ENCODE measurements at regions not wholly inside any gene's neighbourhood (a gene's known extent, or its start where the extent isn't known, plus 50 kb on each side); places are given as distances from the start of the nearest gene placed in this dataset.

DNA sequence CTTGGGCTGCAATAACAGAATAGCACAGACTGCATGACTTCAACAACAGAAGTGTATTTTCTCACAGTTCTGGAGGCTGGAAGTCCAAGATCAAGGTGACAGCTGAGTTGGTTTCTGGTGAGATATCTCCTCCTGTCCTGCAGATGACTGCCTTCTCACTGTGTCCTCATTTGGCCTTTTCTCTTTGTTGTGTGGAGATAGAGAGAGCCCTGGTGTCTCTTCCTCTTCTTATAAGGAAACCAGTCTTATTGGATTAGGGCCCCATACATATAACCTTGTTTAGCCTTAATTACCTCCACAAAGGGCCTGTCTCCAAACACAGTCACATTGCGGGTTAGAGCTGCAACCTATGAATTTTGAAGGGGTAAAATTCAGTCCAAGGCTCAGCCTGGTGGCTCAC, 57.0 kb upstream of the BMP6 start:
- TF ChIP-seq, protein P1, sequence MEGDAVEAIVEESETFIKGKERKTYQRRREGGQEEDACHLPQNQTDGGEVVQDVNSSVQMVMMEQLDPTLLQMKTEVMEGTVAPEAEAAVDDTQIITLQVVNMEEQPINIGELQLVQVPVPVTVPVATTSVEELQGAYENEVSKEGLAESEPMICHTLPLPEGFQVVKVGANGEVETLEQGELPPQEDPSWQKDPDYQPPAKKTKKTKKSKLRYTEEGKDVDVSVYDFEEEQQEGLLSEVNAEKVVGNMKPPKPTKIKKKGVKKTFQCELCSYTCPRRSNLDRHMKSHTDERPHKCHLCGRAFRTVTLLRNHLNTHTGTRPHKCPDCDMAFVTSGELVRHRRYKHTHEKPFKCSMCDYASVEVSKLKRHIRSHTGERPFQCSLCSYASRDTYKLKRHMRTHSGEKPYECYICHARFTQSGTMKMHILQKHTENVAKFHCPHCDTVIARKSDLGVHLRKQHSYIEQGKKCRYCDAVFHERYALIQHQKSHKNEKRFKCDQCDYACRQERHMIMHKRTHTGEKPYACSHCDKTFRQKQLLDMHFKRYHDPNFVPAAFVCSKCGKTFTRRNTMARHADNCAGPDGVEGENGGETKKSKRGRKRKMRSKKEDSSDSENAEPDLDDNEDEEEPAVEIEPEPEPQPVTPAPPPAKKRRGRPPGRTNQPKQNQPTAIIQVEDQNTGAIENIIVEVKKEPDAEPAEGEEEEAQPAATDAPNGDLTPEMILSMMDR (conservative IDR thresholded peaks at IDR 0.05; ENCODE audit: low read depth, low read length), result no peak
- no peak for TF ChIP-seq EZH2 (IDR thresholded peaks at IDR 0.05; ENCODE audit: borderline replicate concordance, low read depth, low read length, poor library complexity, severe bottlenecking)
